ENCODE measurements at regions not wholly inside any gene's neighbourhood (a gene's known extent, or its start where the extent isn't known, plus 50 kb on each side); places are given as distances from the start of the nearest gene placed in this dataset.

GRCh38 chr9:108662956-108663355 is 192.8 kb downstream of the ACTL7B start:
- no peak overlapping the region for H3K4me3 ChIP-seq (ENCODE audit: low read depth, low read length)
- TF ChIP-seq MYC (IDR thresholded peaks at IDR 0.05; ENCODE audit: low read depth, low read length): no peak
- no peak for TF ChIP-seq CTCF (IDR thresholded peaks at IDR 0.05; ENCODE audit: low read depth, low read length)
- no peak for TF ChIP-seq MAX (IDR thresholded peaks at IDR 0.05; ENCODE audit: low read depth, low read length)
- no peak for TF ChIP-seq POLR2A (IDR thresholded peaks at IDR 0.05; ENCODE audit: extremely low read depth, insufficient read length)
- DNase-seq (ENCODE audit: low read depth): peak; percentile 49

- no peak overlapping the region for H3K4me3 ChIP-seq (ENCODE audit: low read depth, low read length)
- TF ChIP-seq MAX (IDR thresholded peaks at IDR 0.05; ENCODE audit: low read depth, low read length) (no peak), CTCF (IDR thresholded peaks at IDR 0.05; ENCODE audit: low read depth, low read length) (no peak), MYC (IDR thresholded peaks at IDR 0.05; ENCODE audit: low read depth, low read length) (no peak), POLR2A (IDR thresholded peaks at IDR 0.05; ENCODE audit: extremely low read depth, insufficient read length) (no peak)
- peak; percentile 90 for DNase-seq (ENCODE audit: low read depth)
Measured at GRCh38 chr9:108662091-108662875, 193.5 kb downstream of the ACTL7B start.

- no peak for TF ChIP-seq POLR2A (IDR thresholded peaks at IDR 0.05; ENCODE audit: extremely low read depth, insufficient read length)
- no peak for TF ChIP-seq CTCF (IDR thresholded peaks at IDR 0.05; ENCODE audit: low read depth, low read length)
- TF ChIP-seq MYC (IDR thresholded peaks at IDR 0.05; ENCODE audit: low read depth, low read length): no peak
- TF ChIP-seq MAX (IDR thresholded peaks at IDR 0.05; ENCODE audit: low read depth, low read length): no peak
- H3K4me3 ChIP-seq (ENCODE audit: low read depth, low read length): no peak overlapping the region
- no peak for DNase-seq (ENCODE audit: low read depth)
Measured at GRCh38 chr9:108656566-108656965, 199.2 kb downstream of the ACTL7B start.

- no peak for DNase-seq (ENCODE audit: low read depth)
- TF ChIP-seq CTCF (IDR thresholded peaks at IDR 0.05; ENCODE audit: low read depth, low read length): no peak
- no peak overlapping the region for H3K4me3 ChIP-seq (ENCODE audit: low read depth, low read length)
Measured at GRCh38 chr9:108655818-108656217, 200.0 kb downstream of the ACTL7B start.

GRCh38 chr9:108654566-108654965 is 201.2 kb downstream of the ACTL7B start:
- DNase-seq (ENCODE audit: low read depth): peak; percentile 78
- no peak overlapping the region for H3K4me3 ChIP-seq (ENCODE audit: low read depth, low read length)
- TF ChIP-seq MYC (IDR thresholded peaks at IDR 0.05; ENCODE audit: low read depth, low read length) (no peak), MAX (IDR thresholded peaks at IDR 0.05; ENCODE audit: low read depth, low read length) (no peak), POLR2A (IDR thresholded peaks at IDR 0.05; ENCODE audit: extremely low read depth, insufficient read length) (no peak), CTCF (IDR thresholded peaks at IDR 0.05; ENCODE audit: low read depth, low read length) (no peak)

GRCh38 chr9:108652851-108653250 is 202.9 kb downstream of the ACTL7B start:
- H3K4me3 ChIP-seq (ENCODE audit: low read depth, low read length): no peak overlapping the region
- TF ChIP-seq POLR2A (IDR thresholded peaks at IDR 0.05; ENCODE audit: extremely low read depth, insufficient read length) (no peak), MAX (IDR thresholded peaks at IDR 0.05; ENCODE audit: low read depth, low read length) (no peak), CTCF (IDR thresholded peaks at IDR 0.05; ENCODE audit: low read depth, low read length) (no peak), MYC (IDR thresholded peaks at IDR 0.05; ENCODE audit: low read depth, low read length) (no peak)
- DNase-seq (ENCODE audit: low read depth): no peak
